Gastrocnemius medialis (tissue), 4 donors: ENCODE measurements at regions not wholly inside any gene's neighbourhood (a gene's known extent, or its start where the extent isn't known, plus 50 kb on each side); places are given as distances from the start of the nearest gene placed in this dataset.
"Not testable (repeated sequence)": the region's sequence is repeated elsewhere in the genome, so short reads cannot be mapped to it uniquely, and the experiment has no call there.

Source experiments
- ATAC-seq, 2 donors: fragments of 150-250 bp; one replicate each; pipeline ENCODE4 v1.9.1; 2016
- DNase-seq, 2 donors: peaks; one replicate each; pipeline ENCODE4 v3.0.0-alpha.2; 2019
- H3K27ac ChIP-seq, 4 donors: fragments of 200-600 bp; sonication (generic); 1 replicate in 1 of 4; 2 replicates in 3 of 4; pipeline ENCODE4 v1.5.1; 2016 to 2018; ENCODE audit warnings: mild to moderate bottlenecking in 2 of 4, moderate library complexity in 1 of 4
- H3K27me3 ChIP-seq, 3 donors: fragments of 200-600 bp; sonication (generic) in 2 of 3; 1 replicate in 1 of 3; 2 replicates in 2 of 3; pipeline versions ENCODE4 v1.5.1 to v1.6.0; 2016 to 2019; ENCODE audit warnings: mild to moderate bottlenecking in 1 of 3, moderate library complexity in 1 of 3
- H3K36me3 ChIP-seq, 2 donors: fragments of 200-600 bp; sonication (generic) in 1 of 2; one replicate each; pipeline ENCODE4 v1.5.1; 2017 to 2018
- H3K4me1 ChIP-seq, 2 donors: fragments of 200-600 bp; sonication (generic) in 1 of 2; one replicate each; pipeline ENCODE4 v1.5.1; 2016 to 2017; ENCODE audit warnings: mild to moderate bottlenecking in 2 of 2
- H3K4me3 ChIP-seq, 4 donors: fragments of 200-600 bp; sonication (generic) in 3 of 4; 1 replicate in 1 of 4; 2 replicates in 3 of 4; pipeline ENCODE4 v1.5.1; 2016 to 2019; ENCODE audit warnings: mild to moderate bottlenecking in 2 of 4
- H3K9me3 ChIP-seq, 3 donors: fragments of 200-600 bp; sonication (generic) in 2 of 3; 1 replicate in 1 of 3; 2 replicates in 2 of 3; pipeline ENCODE4 v1.5.1; 2016 to 2019
- POLR2A ChIP-seq, 2 donors: fragments of 450-650 bp; IDR thresholded peaks; one replicate each; pipeline ENCODE4 v1.6.1; 2017; ENCODE audit warnings: antibody characterized with exemption in 2 of 2, mild to moderate bottlenecking in 2 of 2, moderate library complexity in 2 of 2
- in situ Hi-C, 4 donors: fragments of 200-750 bp; cut with MboI; loops; one replicate each; pipeline versions ENCODE4 v1.15.0 to v1.8.0; 2017; ENCODE audit warnings: low sequenced_read_pairs in 4 of 4
- intact Hi-C: fragments of 100-400 bp; cut with DNase I; formaldehyde crosslinking; loops from one replicate; pipeline ENCODE4 v1.15.1; 2023; ENCODE audit warnings: low total_unique reads
- TF ChIP-seq, protein P1 (sequence below), 5 experiments: fragments of 450-650 bp in 3 of 5; fragments of 200-600 bp in 2 of 5; sonication (generic) in 2 of 5; IDR thresholded peaks in 4 of 5; conservative IDR thresholded peaks in 1 of 5; 1 replicate in 4 of 5; 2 replicates in 1 of 5; pipeline ENCODE4 v1.5.1; 2016 to 2019; ENCODE audit warnings: antibody characterized with exemption in 5 of 5, mild to moderate bottlenecking in 3 of 5, moderate library complexity in 3 of 5

DNA sequence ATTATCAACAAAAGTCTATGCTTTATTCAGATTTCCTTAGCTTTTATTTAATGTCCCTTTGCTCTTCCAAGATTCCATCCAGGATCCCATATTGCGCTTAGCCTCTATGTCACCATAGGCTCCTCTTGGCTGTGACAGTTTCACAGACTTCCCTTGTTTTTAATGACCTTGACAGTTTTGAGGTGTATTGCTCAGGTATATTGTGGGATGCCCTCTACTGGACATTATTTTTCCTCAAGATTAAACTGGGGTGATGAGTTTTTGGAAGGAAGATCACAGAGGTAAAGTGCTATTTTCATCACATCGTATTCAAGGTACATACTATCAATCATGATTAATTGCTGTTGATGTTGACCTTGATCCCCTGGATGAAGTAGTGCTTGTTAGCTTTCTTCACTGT, 99.1 kb upstream of the SMAD3 start:
- in situ Hi-C loops = no loop called here

DNA sequence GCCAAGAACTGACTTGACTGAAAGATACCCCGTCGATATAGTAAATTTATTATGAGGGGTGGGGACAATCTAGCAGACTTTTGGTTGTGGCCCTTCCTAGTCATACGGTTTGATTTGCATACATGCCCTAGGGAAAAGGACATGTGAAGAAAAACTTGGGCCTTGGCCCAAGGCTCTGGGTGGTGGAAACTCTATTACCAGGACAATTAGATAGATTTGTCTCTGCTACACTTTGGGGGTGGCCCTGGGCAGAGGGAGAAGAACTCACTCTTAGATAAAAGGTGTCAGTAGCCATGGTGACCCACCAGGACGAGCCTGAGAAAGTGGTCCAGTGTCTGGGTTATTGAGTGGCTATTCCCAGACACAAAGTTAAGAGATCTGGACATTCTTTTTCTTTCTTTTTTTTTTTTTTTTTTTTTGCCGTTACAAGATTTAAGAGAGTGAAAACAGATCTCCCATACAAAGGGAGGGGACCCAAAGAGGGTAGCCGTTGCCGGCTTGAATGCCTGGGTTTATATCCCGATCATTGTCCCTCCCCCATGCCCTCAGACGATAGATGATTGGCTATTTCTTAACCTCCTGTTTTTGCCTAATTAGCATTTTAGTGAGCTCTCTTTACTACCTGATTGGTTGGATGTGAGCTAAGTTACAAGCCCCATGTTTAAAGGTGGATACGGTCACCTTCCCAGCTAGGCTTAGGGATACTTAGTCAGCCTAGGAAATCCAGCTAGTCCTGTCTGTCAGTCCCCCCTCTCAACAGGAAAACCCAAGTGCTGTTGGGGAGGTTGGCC, 96.4 kb upstream of the SMAD3 start:
- TF ChIP-seq POLR2A (IDR thresholded peaks at IDR 0.05) = no peak
- TF ChIP-seq, protein P1, sequence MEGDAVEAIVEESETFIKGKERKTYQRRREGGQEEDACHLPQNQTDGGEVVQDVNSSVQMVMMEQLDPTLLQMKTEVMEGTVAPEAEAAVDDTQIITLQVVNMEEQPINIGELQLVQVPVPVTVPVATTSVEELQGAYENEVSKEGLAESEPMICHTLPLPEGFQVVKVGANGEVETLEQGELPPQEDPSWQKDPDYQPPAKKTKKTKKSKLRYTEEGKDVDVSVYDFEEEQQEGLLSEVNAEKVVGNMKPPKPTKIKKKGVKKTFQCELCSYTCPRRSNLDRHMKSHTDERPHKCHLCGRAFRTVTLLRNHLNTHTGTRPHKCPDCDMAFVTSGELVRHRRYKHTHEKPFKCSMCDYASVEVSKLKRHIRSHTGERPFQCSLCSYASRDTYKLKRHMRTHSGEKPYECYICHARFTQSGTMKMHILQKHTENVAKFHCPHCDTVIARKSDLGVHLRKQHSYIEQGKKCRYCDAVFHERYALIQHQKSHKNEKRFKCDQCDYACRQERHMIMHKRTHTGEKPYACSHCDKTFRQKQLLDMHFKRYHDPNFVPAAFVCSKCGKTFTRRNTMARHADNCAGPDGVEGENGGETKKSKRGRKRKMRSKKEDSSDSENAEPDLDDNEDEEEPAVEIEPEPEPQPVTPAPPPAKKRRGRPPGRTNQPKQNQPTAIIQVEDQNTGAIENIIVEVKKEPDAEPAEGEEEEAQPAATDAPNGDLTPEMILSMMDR (IDR thresholded peaks at IDR 0.05 in 4 of 5, conservative IDR thresholded peaks at IDR 0.05 in 1 of 5) = no peak
- no peaks in the 10 kb centered on the region for H3K36me3 ChIP-seq
- H3K27me3 ChIP-seq = no peaks in the 10 kb centered on the region
- no peaks in the 10 kb centered on the region for H3K9me3 ChIP-seq
- intact Hi-C loops = no loop called here
- DNase-seq (no peak), ATAC-seq (no peak)
- no peaks in the 10 kb centered on the region for H3K4me1 ChIP-seq
- in situ Hi-C loops = no loop called here
- H3K27ac ChIP-seq = no peak overlapping the region
- H3K4me3 ChIP-seq = no peak overlapping the region

More for the DNA sequence above, 99.1 kb upstream of the SMAD3 start:
- Histone ChIP-seq H3K36me3 (no peaks in the 10 kb centered on the region), H3K27me3 (no peaks in the 10 kb centered on the region), H3K9me3 (no peaks in the 10 kb centered on the region), H3K27ac (no peak overlapping the region), H3K4me3 (no peak overlapping the region), H3K4me1 (no peaks in the 10 kb centered on the region)
- DNase-seq (no peak), ATAC-seq (no peak)
- TF ChIP-seq, protein P1 (IDR thresholded peaks at IDR 0.05 in 4 of 5, conservative IDR thresholded peaks at IDR 0.05 in 1 of 5) = no peak
- TF ChIP-seq POLR2A (IDR thresholded peaks at IDR 0.05) = no peak
- intact Hi-C loops = no loop called here

GRCh38 chr15:66974131-66974530, 91.3 kb upstream of the SMAD3 start:
- DNase-seq, H3K4me1 ChIP-seq, H3K27ac ChIP-seq, in situ Hi-C loops, H3K9me3 ChIP-seq, ATAC-seq, H3K4me3 ChIP-seq, intact Hi-C loops, H3K27me3 ChIP-seq, H3K36me3 ChIP-seq: not testable (repeated sequence)

DNA sequence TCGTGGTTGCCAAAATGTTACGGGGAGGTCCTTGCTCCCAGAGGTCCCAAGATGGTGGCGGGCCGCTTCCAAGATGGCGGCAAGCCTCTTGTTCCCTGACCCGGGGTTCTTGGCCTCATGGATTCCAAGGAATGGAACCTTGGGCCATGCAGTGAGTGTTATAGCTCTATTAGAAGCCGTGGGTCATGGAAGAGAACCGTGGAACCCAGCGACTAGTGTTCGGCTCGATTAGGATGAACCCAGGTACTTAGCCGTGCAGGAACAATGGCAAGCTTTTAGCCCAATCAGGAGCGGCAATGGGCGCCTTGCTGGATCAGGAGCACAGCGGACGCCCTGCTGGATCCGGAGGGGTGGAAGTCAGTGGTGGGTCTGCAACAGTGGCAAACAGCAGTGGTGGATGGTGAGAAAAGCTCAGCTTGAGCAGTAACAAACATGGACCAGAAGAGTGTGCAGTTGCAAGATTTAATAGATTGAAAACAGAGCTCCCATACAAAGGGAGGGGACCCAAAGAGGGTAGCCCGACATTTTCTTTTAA, 89.2 kb upstream of the SMAD3 start:
- H3K4me3 ChIP-seq, ATAC-seq, H3K27ac ChIP-seq, H3K36me3 ChIP-seq, H3K27me3 ChIP-seq, H3K4me1 ChIP-seq, in situ Hi-C loops, intact Hi-C loops, DNase-seq, H3K9me3 ChIP-seq: not testable (repeated sequence)

DNA sequence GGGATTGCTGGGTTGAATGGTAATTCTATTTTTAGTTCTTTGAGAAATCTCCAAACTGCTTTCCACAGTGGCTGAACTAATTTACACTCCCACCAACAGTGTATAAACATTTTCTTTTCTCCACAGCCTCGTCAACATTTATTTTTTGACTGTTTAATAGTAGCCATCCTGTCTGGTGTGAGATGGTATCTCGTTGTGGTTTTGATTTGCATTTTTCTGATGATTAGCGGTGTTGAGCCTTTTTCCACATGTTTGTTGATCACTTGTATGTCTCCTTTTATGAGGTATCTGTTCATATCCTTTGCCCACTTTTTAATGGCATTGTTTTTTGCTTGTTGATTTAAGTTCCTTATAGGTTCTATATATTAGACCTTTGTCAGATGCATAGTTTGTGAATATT, 85.1 kb upstream of the SMAD3 start:
- H3K27me3 ChIP-seq, H3K27ac ChIP-seq, H3K36me3 ChIP-seq, in situ Hi-C loops, ATAC-seq, H3K4me1 ChIP-seq, H3K4me3 ChIP-seq, H3K9me3 ChIP-seq, DNase-seq, intact Hi-C loops: not testable (repeated sequence)

- intact Hi-C loops (no loop called here), in situ Hi-C loops (no loop called here)
- TF ChIP-seq, protein P1 (IDR thresholded peaks at IDR 0.05 in 4 of 5, conservative IDR thresholded peaks at IDR 0.05 in 1 of 5) = no peak
- TF ChIP-seq POLR2A (IDR thresholded peaks at IDR 0.05) = no peak
- no peaks in the 10 kb centered on the region for H3K4me1 ChIP-seq
- no peaks in the 10 kb centered on the region for H3K9me3 ChIP-seq
- ATAC-seq (no peak), DNase-seq (no peak)
- no peak overlapping the region for H3K27ac ChIP-seq
- no peak overlapping the region for H3K4me3 ChIP-seq
- H3K27me3 ChIP-seq = no peaks in the 10 kb centered on the region
- H3K36me3 ChIP-seq = no peaks in the 10 kb centered on the region
Measured at GRCh38 chr15:66981771-66982170, 83.6 kb upstream of the SMAD3 start.
